IPS-18c (cell line): ENCODE measurements at regions not wholly inside any gene's neighbourhood (a gene's known extent, or its start where the extent isn't known, plus 50 kb on each side); places are given as distances from the start of the nearest gene placed in this dataset.

Source experiments
- H3K4me3 ChIP-seq: 2 replicates; pipeline ENCODE4 v1.7.0; 2013; ENCODE audit warnings: low read depth, mild to moderate bottlenecking, low read length, moderate library complexity; ENCODE audit not compliant: insufficient read depth
- H3K9me3 ChIP-seq: one replicate; pipeline ENCODE4 v1.6.1; 2013; ENCODE audit warnings: mild to moderate bottlenecking, low read length, moderate library complexity; ENCODE audit not compliant: control insufficient read depth, insufficient read depth

DNA sequence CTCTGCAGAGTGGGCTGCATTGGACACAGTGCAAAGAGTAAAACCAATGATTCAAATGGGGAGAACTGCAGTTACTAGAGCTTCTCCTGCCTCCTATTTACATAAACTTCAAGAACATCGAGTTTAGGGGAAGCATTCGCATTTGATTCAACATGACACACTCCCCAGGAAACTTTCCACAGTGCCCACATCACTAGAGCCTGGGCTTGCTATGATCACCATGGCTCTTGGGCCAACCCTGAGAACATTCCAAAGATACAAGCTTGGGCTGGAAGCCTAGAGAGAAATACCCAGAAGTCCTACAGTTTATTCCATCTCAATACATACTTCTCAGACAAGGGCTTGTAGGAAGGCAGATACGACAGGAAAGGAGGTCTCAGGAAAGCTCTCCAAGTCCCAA lies 337.9 kb downstream of the CD83 start:
- H3K9me3 ChIP-seq, result no peaks in the 10 kb centered on the region
- H3K4me3 ChIP-seq, result no peak overlapping the region

DNA sequence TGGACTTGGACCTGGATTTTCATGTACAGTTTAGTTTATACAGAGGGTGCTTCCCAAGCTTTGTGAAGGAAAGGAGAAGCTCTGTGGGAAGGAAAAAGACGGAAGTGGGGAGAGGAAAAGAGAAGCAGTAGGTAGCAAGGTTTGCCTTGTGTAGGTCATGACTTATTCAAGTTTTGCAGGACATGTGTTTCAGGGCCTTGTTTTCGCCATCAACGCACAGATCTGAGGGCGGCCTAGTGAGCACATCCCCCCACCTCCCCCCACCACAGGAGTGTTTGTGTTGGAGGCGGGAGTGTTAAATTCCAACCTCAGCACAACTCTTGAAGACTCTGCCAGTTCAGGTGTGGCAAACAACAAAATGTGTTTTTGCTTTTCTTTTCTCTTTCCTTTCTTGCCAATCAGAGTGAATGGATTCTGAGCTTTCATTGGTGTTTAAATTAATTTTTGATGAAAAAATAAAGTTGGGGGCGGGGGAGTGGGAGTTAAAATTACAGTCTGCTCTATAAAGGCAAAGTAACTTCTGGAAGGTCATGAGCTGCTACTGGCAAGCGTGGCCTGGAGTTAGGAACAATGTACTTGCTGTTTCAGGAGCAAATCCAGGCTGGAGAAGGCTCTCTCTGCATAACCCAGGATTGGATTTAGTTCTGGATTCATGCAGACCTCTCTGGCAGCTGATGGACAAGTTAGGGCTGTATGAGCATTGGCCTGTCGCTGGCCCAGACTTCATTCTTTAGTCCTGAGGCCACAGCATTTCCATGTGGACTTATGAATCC lies 338.5 kb downstream of the CD83 start:
- no peaks in the 10 kb centered on the region for H3K9me3 ChIP-seq
- no peak overlapping the region for H3K4me3 ChIP-seq

- no peak overlapping the region for H3K4me3 ChIP-seq
- no peaks in the 10 kb centered on the region for H3K9me3 ChIP-seq
Observed at GRCh38 chr6:14456941-14457340, 339.4 kb downstream of the CD83 start.

DNA sequence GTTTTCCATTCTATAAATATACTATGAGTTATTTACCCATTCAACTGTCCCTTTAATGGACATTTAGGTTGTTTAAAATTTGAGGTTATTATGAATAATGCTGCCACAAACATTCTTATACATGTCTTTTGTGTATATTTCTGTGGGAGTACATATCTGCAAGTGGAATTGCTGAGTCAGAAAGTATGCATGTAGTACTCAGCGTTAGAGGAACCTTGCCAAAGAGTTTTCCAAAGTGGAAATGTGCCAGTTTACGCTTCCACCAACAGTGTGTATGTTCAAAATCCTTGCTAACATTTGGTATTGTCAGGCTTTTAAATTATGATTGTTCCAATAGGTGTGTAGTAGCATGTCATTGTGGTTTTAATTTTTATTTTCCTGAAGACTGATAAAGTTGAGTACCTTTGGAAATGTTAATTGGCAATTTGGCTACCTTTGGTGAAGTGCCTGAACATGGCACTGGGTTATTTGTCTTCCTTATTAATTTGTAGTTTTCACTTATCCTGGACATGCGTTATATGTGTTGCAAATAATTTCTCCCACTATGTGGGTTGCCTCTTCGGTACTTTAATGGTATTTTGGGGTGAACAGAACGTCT lies 341.2 kb downstream of the CD83 start:
- Histone ChIP-seq H3K4me3 (no peak overlapping the region), H3K9me3 (no peaks in the 10 kb centered on the region)

DNA sequence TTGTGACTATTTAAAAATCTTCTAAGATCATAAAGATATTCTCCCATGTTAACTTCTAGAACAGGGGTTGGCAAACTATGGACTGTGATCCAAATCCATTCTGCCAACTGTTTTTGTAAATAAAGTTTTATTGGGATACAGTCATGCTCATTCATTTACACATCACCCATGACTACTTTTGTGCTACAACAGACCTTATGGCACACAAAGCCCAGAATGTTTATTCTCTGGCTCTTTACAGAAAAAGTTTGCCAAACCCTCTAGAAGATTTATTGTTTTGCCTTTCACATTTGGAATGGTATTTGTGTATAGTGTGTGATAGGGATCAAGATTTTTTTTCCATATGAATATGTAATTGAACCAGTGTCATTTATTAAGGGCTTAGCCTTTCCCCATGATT lies 341.7 kb downstream of the CD83 start:
- Histone ChIP-seq H3K4me3 (no peak overlapping the region), H3K9me3 (no peaks in the 10 kb centered on the region)

DNA sequence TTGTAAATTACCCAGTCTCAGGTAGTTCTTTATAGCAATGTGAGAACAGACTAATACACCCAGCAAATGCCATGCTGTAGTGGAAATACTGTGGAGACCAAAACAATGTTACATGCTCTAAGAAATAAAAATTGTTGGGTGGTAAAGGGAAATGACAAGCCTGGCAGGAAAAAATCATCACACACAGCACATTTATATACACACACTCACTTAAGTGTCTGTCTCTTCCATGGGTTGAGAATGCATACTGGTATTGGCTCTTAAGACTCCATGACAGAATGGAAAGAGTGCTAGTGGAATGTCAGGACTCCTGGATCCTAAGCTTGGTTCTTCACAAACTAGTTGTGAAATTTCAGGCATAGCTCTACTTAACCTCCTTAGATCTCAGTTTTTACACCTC lies 343.0 kb downstream of the CD83 start:
- Histone ChIP-seq H3K4me3 (no peak overlapping the region), H3K9me3 (no peaks in the 10 kb centered on the region)

GRCh38 chr6:14462135-14462534 lies 344.6 kb downstream of the CD83 start:
- Histone ChIP-seq H3K9me3 (peaks cover 2% of the 10 kb centered on the region), H3K4me3 (no peak overlapping the region)

- no peak overlapping the region for H3K4me3 ChIP-seq
Observed at GRCh38 chr6:14462566-14462965, 345.0 kb downstream of the CD83 start.

GRCh38 chr6:14463110-14463509 lies 345.5 kb downstream of the CD83 start:
- H3K4me3 ChIP-seq, result no peak overlapping the region
- H3K9me3 ChIP-seq, result peaks cover 2% of the 10 kb centered on the region

More at GRCh38 chr6:14462566-14462965, 345.0 kb downstream of the CD83 start:
- peaks cover 2% of the 10 kb centered on the region for H3K9me3 ChIP-seq

DNA sequence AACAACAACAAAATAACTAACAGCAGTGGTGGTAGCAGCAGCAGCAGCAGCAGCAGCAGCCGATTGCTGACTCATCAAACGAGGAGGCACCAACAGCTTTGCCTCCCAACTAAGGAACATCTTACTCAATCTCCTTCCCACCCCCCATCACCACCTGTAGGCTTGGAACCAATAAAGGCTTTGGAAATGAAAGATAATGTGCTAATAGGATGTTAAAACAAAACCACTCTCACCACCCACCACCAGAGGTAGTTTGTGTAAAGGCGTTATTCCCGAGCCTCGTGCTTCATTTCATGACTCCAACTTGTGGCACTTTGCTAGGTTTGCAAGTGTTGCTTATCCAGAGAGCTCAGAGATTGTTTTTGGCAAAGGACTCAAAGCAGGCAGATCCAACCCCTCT lies 346.5 kb downstream of the CD83 start:
- H3K4me3 ChIP-seq, result no peak overlapping the region
- H3K9me3 ChIP-seq, result peaks cover 2% of the 10 kb centered on the region

GRCh38 chr6:14464716-14465115 lies 347.1 kb downstream of the CD83 start:
- peaks cover 2% of the 10 kb centered on the region for H3K9me3 ChIP-seq
- no peak overlapping the region for H3K4me3 ChIP-seq

DNA sequence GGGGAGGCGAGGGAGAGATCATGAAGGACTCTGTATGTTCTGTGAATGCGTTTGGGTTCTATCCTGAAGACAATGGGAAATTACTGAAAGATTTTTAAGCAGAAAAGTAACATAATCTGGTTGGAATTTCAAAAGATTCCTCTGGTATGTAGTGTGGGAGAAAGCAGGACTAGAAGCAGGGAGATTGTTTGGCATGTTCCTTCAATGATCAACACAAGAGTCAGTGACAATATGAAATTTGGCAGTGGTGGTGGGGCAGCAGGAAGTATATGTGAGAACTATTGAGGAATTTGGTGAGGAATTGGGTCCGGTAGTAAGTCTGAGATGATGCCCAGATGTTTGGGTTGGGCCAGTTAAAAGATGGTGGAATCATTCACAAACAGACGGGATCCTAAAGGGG lies 348.7 kb downstream of the CD83 start:
- H3K4me3 ChIP-seq, result no peak overlapping the region
- peaks cover 2% of the 10 kb centered on the region for H3K9me3 ChIP-seq

DNA sequence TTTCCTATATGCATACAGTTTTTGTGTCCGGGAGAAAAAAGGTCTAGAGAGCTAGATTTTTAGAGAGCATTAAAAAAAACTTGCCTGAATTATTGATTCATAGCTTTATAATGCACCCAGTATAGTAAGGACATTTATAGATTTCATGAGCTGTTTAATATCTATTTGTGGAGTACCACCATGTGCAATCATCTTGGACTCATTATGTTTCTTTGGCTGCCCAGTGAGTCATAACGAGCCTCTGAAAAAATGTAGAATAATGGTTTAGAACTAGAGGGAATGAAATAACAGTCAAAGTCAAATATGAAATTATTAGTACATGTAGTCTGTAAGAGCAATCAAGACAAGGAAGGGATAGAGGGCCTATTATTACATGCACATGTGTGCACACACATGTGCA lies 350.0 kb downstream of the CD83 start:
- Histone ChIP-seq H3K9me3 (peaks cover 2% of the 10 kb centered on the region), H3K4me3 (no peak overlapping the region)

DNA sequence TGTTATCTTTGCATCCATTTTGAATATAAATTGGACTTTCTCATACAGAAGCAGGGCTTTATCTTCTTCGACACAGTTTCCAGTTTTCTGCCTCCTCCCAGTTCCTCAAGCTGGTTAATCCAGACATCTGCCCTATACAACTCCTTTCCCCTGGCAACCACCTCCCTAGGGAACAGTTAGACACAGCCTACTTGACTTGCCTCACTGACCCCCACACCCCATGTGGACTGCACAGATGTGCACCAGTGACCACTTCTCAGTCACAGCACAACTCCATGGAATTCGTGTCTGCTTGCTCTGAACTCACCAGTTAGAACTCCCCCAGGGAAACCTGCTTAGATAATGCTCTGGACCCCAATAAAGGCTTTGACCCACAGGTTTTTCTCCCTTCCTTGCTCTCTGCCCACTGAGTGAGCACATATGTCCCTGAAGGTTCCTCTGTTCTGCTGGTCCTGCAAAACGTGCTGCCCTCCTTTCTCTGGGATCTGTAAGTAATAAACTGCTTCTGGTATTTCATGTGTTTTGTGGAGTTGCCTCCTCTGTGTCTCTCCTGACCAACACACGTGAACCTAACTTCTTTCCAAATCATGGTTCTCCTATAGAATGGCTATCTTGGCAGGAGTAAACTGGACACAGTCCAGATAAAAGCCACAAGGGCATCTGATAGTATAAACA lies 351.2 kb downstream of the CD83 start:
- no peak overlapping the region for H3K4me3 ChIP-seq
- peaks cover 2% of the 10 kb centered on the region for H3K9me3 ChIP-seq

DNA sequence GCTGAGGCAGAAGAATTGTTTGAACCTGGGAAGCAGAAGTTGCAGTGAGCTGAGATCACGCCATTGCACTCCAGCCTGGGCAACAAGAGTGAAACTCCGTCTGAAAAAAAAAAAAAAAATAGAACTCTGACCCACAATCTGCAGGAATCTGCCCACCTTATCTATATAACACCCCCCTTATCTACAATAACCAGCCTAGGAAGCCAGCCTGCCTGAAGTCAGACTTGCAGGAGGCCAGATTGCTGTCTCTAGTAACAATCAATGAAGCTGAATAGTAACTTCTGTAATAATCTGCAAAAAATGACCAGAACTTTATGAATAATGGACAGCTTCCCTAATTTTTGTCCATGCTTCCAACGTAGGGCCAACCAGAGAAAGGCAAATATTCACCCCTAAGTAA lies 352.5 kb downstream of the CD83 start:
- H3K4me3 ChIP-seq, result no peak overlapping the region
- peaks cover 2% of the 10 kb centered on the region for H3K9me3 ChIP-seq

GRCh38 chr6:14470671-14471070 lies 353.1 kb downstream of the CD83 start:
- peaks cover 2% of the 10 kb centered on the region for H3K9me3 ChIP-seq

DNA sequence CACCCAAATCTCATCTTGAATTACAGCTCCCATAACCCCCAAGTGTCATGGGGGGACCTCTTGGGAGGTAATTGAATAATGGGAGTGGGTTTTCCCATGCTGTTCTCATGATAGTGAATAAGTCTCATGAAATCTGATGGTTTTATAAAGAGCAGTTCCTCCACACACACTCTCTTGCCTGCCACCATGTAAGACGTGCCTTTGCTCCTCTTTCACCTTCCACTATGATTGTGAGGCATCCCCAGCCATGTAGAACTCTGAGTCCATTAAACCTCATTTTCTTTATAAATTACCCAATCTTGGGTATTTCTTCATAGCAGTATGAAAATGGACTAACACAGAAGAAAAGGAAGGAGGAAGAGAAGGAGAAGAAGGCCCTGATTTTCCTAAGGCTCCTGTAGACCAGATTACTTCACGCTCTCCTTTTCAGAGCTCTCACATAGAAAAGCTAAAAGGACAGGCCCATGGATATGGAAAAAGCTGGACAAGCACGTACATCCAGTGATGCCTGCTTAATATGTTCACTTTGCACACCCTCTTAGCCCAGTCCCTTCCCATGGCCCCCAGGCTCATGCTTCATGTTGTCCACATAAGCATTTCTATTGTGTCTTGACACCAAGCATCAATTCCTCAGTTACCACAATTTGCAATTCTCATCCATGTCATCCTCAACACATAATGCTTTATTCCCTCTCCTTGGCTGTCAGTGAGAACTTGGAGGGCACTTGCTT lies 354.8 kb downstream of the CD83 start:
- no peak overlapping the region for H3K4me3 ChIP-seq
- H3K9me3 ChIP-seq, result no peaks in the 10 kb centered on the region

More at GRCh38 chr6:14470671-14471070, 353.1 kb downstream of the CD83 start:
- H3K4me3 ChIP-seq, result no peak overlapping the region

DNA sequence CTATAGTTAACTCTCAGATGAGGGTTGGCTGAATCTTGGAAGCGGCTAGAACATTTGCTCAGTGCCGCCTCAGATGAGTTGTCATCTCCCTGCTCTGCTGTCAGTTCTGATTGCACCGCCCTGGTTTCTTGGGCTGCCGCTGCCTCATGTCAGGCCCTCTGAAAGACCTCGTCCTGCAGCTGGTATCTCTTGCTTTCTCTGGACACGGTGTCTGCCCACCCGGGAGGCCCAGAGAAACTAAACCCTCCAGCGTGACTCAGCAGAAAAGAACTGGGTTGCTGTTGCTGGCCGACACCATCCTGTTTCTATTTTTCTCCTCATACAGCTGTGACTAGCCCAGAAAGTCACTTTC lies 355.4 kb downstream of the CD83 start:
- H3K4me3 ChIP-seq, result no peak overlapping the region
- no peaks in the 10 kb centered on the region for H3K9me3 ChIP-seq
